ENCODE measurements at regions not wholly inside any gene's neighbourhood (a gene's known extent, or its start where the extent isn't known, plus 50 kb on each side); places are given as distances from the start of the nearest gene placed in this dataset.

DNA sequence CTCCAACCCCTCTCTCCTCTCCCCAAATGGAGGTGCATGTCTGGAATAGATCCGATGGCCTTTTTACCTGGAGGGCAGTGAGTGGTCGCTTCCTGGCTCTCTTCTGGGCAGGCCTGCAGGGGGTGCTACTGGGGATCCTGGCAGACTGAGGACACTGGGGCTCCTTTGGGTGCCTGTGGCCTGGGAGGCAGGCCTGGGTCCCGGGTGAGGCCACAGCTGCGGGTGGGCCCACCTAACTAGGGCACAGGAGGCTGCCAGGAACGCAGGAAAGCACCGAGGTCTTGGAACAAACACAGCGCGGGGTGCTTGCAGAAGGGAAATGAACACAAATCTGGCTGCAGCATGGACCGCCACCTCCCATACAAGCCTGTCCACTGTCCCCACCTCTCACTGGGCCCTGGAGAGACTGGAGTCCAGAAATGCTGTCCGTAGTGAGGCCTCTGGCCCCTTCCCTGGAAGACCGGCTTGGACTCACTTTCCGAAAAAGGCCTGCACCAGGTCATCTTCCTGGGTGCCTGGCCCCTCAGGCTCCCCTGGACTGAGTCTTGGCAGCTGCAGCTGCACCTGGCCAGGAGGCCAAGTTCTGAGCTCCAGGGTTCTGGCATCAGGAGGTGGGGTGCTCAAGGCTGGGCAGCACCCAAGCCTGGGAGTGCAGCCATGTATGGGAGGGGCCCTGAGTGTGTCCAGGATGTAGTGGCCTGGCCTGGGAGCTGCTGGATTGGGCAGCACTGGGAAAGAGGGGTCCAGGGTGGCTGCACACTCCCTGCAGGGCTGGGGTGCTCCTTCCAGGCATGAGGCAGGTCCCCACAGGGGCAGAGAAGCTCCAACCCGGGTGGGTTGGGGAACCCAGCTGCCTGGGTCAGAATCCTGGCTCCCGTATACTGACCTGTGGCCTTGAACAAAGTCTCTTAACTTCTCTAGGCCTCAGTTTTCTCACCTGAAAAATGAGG is 195.1 kb downstream of the IRF8 start:
- no peak overlapping the region for H3K4me3 Mint-ChIP-seq (ENCODE audit: unreplicated experiment)
- TF ChIP-seq, protein P1, sequence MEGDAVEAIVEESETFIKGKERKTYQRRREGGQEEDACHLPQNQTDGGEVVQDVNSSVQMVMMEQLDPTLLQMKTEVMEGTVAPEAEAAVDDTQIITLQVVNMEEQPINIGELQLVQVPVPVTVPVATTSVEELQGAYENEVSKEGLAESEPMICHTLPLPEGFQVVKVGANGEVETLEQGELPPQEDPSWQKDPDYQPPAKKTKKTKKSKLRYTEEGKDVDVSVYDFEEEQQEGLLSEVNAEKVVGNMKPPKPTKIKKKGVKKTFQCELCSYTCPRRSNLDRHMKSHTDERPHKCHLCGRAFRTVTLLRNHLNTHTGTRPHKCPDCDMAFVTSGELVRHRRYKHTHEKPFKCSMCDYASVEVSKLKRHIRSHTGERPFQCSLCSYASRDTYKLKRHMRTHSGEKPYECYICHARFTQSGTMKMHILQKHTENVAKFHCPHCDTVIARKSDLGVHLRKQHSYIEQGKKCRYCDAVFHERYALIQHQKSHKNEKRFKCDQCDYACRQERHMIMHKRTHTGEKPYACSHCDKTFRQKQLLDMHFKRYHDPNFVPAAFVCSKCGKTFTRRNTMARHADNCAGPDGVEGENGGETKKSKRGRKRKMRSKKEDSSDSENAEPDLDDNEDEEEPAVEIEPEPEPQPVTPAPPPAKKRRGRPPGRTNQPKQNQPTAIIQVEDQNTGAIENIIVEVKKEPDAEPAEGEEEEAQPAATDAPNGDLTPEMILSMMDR (IDR thresholded peaks at IDR 0.05) = no peak
- H3K27me3 Mint-ChIP-seq (ENCODE audit: unreplicated experiment) = peaks cover 46% of the 10 kb centered on the region
- no peak for DNase-seq (ENCODE audit: extremely low spot score, unreplicated experiment)
- H3K9me3 Mint-ChIP-seq (ENCODE audit: unreplicated experiment) = peaks cover 5% of the 10 kb centered on the region
- H3K36me3 Mint-ChIP-seq (ENCODE audit: unreplicated experiment) = no peaks in the 10 kb centered on the region
- H3K27ac Mint-ChIP-seq (ENCODE audit: unreplicated experiment) = no peak overlapping the region
- no peaks in the 10 kb centered on the region for H3K4me1 Mint-ChIP-seq (ENCODE audit: unreplicated experiment)

DNA sequence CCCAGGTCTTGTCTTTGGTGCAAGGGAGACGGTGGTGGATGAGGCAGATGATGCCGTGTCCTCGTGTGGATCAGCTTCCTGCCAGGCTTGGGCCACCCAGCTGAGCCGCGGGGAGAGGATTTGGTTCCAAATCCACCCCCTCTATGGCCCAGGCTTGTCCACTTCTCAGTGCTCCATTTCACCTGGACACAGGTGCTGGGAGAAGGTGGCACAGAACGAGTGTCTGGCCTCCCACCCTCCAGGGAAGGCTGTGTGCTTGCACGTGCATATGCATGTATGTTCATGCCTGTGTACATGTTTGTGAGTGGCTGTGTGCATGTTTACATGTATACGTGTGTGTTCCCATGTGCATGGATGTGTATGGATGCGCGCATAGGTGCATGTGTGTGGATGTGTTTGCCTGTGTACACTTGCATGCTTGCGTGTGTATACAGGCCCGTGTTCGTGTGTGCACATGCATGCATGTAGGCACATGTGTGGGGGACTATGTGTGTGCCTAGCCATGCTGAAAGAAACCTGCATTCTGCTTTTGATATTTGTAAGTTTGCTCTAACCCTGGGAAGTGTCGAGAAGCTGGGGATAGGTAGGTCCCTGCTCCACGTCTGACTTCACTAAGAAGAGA is 196.3 kb downstream of the IRF8 start:
- peaks cover 43% of the 10 kb centered on the region for H3K27me3 Mint-ChIP-seq (ENCODE audit: unreplicated experiment)
- H3K36me3 Mint-ChIP-seq (ENCODE audit: unreplicated experiment) = no peaks in the 10 kb centered on the region
- no peak overlapping the region for H3K27ac Mint-ChIP-seq (ENCODE audit: unreplicated experiment)
- TF ChIP-seq, protein P1 (IDR thresholded peaks at IDR 0.05) = no peak
- no peak overlapping the region for H3K4me3 Mint-ChIP-seq (ENCODE audit: unreplicated experiment)
- DNase-seq (ENCODE audit: extremely low spot score, unreplicated experiment) = no peak
- H3K4me1 Mint-ChIP-seq (ENCODE audit: unreplicated experiment) = no peaks in the 10 kb centered on the region
- H3K9me3 Mint-ChIP-seq (ENCODE audit: unreplicated experiment) = peaks cover 5% of the 10 kb centered on the region

DNA sequence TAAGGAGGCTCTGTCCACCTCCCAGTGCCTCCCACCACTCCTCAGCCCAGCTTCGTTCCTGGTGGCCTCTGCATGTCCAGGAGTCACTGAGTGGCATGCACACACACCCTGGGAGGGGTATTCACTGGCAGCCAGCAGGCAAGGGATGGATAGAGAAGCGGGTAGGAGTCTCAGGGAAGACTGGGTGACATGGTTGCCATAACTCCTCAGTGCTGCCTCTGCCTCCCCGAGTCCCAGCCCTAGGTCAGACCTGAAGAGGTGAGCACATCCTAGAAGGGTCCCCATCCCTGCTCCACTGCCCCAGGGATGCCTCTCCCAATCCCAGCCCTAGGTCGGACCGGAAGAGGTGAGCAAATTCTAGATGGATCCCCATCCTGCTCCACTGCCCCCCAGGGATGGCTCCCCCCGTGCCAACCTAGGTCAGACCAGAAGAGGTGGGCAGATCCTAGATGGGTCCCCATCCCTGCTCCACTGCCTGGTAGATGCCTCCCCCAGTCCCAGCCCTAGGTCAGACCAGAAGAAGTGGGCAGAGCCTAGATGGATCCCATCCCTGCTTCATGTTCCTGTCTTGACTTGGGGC is 197.0 kb downstream of the IRF8 start:
- DNase-seq (ENCODE audit: extremely low spot score, unreplicated experiment) = no peak
- H3K4me1 Mint-ChIP-seq (ENCODE audit: unreplicated experiment) = no peaks in the 10 kb centered on the region
- peaks cover 35% of the 10 kb centered on the region for H3K27me3 Mint-ChIP-seq (ENCODE audit: unreplicated experiment)
- H3K36me3 Mint-ChIP-seq (ENCODE audit: unreplicated experiment) = no peaks in the 10 kb centered on the region
- TF ChIP-seq, protein P1 (IDR thresholded peaks at IDR 0.05) = no peak
- no peak overlapping the region for H3K4me3 Mint-ChIP-seq (ENCODE audit: unreplicated experiment)
- no peak overlapping the region for H3K27ac Mint-ChIP-seq (ENCODE audit: unreplicated experiment)
- peaks cover 5% of the 10 kb centered on the region for H3K9me3 Mint-ChIP-seq (ENCODE audit: unreplicated experiment)

DNA sequence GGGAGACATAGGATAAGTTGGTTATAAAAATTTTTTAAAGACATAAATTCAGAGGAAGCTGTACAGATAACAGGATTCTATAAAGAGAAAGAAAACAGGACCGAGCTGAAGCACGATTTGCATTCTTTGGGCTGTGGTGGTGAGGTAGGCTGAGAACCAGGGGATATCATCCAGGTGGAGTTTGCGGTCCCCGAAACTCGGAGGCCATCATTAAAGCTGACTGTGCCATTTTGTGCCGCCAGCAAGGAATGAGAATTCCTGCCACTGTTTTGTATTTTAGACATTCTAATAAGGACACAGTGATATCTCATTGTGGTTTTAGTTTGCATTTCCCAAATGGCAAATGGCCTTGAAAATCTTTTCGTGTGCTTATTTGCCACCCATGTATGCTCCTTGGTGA is 197.9 kb downstream of the IRF8 start:
- H3K36me3 Mint-ChIP-seq (ENCODE audit: unreplicated experiment) = no peaks in the 10 kb centered on the region
- H3K27me3 Mint-ChIP-seq (ENCODE audit: unreplicated experiment) = peaks cover 40% of the 10 kb centered on the region
- no peak overlapping the region for H3K27ac Mint-ChIP-seq (ENCODE audit: unreplicated experiment)
- no peak for DNase-seq (ENCODE audit: extremely low spot score, unreplicated experiment)
- TF ChIP-seq, protein P1 (IDR thresholded peaks at IDR 0.05) = no peak
- no peak overlapping the region for H3K4me3 Mint-ChIP-seq (ENCODE audit: unreplicated experiment)
- H3K9me3 Mint-ChIP-seq (ENCODE audit: unreplicated experiment) = peaks cover 5% of the 10 kb centered on the region
- no peaks in the 10 kb centered on the region for H3K4me1 Mint-ChIP-seq (ENCODE audit: unreplicated experiment)

DNA sequence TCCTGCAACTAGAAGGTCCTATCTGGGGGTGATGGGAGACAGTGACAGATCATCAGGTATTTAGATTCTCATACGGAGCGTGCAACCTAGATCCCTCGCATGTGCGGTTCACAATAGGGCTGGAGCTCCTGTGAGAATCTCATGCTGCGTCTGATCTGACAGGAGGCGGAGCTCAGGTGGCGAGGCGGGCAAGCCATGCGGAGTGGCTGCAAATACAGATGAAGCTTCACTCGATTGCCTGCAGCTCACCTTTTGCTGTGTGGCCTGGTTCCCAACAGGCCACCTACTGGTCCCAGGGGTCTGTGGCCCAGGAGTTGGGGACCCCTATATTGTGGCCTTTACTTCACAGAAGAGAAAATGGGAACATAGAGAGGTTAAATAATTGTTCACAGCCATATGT is 200.4 kb downstream of the IRF8 start:
- Mint-ChIP-seq H3K27me3 (ENCODE audit: unreplicated experiment) (peaks cover 37% of the 10 kb centered on the region), H3K9me3 (ENCODE audit: unreplicated experiment) (peaks cover 5% of the 10 kb centered on the region), H3K36me3 (ENCODE audit: unreplicated experiment) (no peaks in the 10 kb centered on the region), H3K4me1 (ENCODE audit: unreplicated experiment) (no peaks in the 10 kb centered on the region), H3K4me3 (ENCODE audit: unreplicated experiment) (no peak overlapping the region), H3K27ac (ENCODE audit: unreplicated experiment) (no peak overlapping the region)
- TF ChIP-seq, protein P1 (IDR thresholded peaks at IDR 0.05) = no peak
- DNase-seq (ENCODE audit: extremely low spot score, unreplicated experiment) = no peak
